CD14-positive monocyte (primary cell): ENCODE measurements at regions not wholly inside any gene's neighbourhood (a gene's known extent, or its start where the extent isn't known, plus 50 kb on each side); places are given as distances from the start of the nearest gene placed in this dataset.

Experiments used
- DNase-seq, 3 donors: peaks; one replicate each; pipeline ENCODE4 v3.0.0-alpha.2; 2011 to 2022
- H2AFZ ChIP-seq: 2 replicates; pipeline ENCODE4 v1.6.0; 2012; ENCODE audit warnings: mild to moderate bottlenecking, low read depth, low read length, inconsistent platforms; ENCODE audit not compliant: insufficient read depth, poor library complexity, severe bottlenecking
- H3K27ac ChIP-seq, 2 donors: 1 replicate in 1 of 2; 2 replicates in 1 of 2; pipeline ENCODE4 v1.5.1; 2012 to 2013; ENCODE audit warnings: low read length in 2 of 2, control low read depth in 1 of 2, inconsistent platforms in 1 of 2, low read depth in 1 of 2, mild to moderate bottlenecking in 1 of 2
- H3K27me3 ChIP-seq, 2 donors: one replicate each; pipeline versions ENCODE4 v1.6.0 to v1.6.1; 2011 to 2013; ENCODE audit warnings: low read length in 2 of 2; ENCODE audit not compliant: control insufficient read depth in 2 of 2, insufficient read depth in 2 of 2
- H3K36me3 ChIP-seq, 2 donors: replicated peaks in 1 of 2; 1 replicate in 1 of 2; 2 replicates in 1 of 2; pipeline versions ENCODE4 v1.5.1 to v1.6.1; 2012 to 2013; ENCODE audit warnings: low read length in 2 of 2, control low read depth in 1 of 2, inconsistent platforms in 1 of 2, mild to moderate bottlenecking in 1 of 2; ENCODE audit not compliant: insufficient read depth in 2 of 2, control insufficient read depth in 1 of 2
- H3K4me1 ChIP-seq, 2 donors: 1 replicate in 1 of 2; 2 replicates in 1 of 2; pipeline versions ENCODE4 v1.5.1 to v1.6.1; 2012 to 2013; ENCODE audit warnings: low read length in 2 of 2, control low read depth in 1 of 2, inconsistent platforms in 1 of 2, mild to moderate bottlenecking in 1 of 2, moderate library complexity in 1 of 2; ENCODE audit not compliant: insufficient read depth in 2 of 2, control insufficient read depth in 1 of 2
- H3K4me2 ChIP-seq: replicated peaks from 2 replicates; pipeline ENCODE3; 2012; ENCODE audit warnings: low read length, moderate library complexity, mild to moderate bottlenecking; ENCODE audit not compliant: poor library complexity, severe bottlenecking; ENCODE audit errors: extremely low read depth
- H3K4me3 ChIP-seq, 3 experiments: fragments of 200-600 bp in 1 of 3; sonication (generic) in 1 of 3; replicated peaks in 1 of 3; 1 replicate in 2 of 3; 2 replicates in 1 of 3; pipeline ENCODE4 v1.5.1; 2011 to 2013; ENCODE audit warnings: low read length in 3 of 3, mild to moderate bottlenecking in 3 of 3, control low read depth in 2 of 3, low read depth in 2 of 3, inconsistent platforms in 1 of 3, moderate library complexity in 1 of 3
- H3K79me2 ChIP-seq: 2 replicates; pipeline ENCODE4 v1.6.0; 2012; ENCODE audit warnings: mild to moderate bottlenecking, control low read depth, inconsistent platforms, low read length, moderate library complexity; ENCODE audit not compliant: insufficient read depth
- H3K9ac ChIP-seq: 2 replicates; pipeline ENCODE4 v1.6.0; 2017; ENCODE audit warnings: low read length, mild to moderate bottlenecking; ENCODE audit not compliant: insufficient read depth, poor library complexity, severe bottlenecking
- H3K9me3 ChIP-seq, 2 donors: replicated peaks in 1 of 2; 1 replicate in 1 of 2; 2 replicates in 1 of 2; pipeline versions ENCODE4 v1.5.1 to v1.6.1; 2012 to 2013; ENCODE audit warnings: low read length in 2 of 2, control low read depth in 1 of 2; ENCODE audit not compliant: control insufficient read depth in 1 of 2, insufficient read depth in 1 of 2
- H4K20me1 ChIP-seq: 2 replicates; pipeline ENCODE4 v1.6.0; 2012; ENCODE audit warnings: mild to moderate bottlenecking, low read length, control low read depth, moderate library complexity; ENCODE audit not compliant: insufficient read depth
- H3K27ac Mint-ChIP-seq, 7 donors: one replicate each; pipeline ENCODE4 v1.8.0; 2020; ENCODE audit warnings: mild to moderate bottlenecking in 7 of 7, mixed read lengths in 7 of 7, moderate library complexity in 6 of 7, inconsistent platforms in 2 of 7
- H3K27me3 Mint-ChIP-seq, 3 donors: one replicate each; pipeline ENCODE4 v1.8.0; 2021 to 2022; ENCODE audit warnings: low read depth in 3 of 3, mild to moderate bottlenecking in 3 of 3, mixed read lengths in 3 of 3, moderate library complexity in 3 of 3, inconsistent platforms in 1 of 3
- H3K36me3 Mint-ChIP-seq, 2 donors: one replicate each; pipeline ENCODE4 v1.8.0; 2020; ENCODE audit warnings: mixed read lengths in 2 of 2, inconsistent platforms in 1 of 2, mild to moderate bottlenecking in 1 of 2
- H3K4me1 Mint-ChIP-seq: one replicate; pipeline ENCODE4 v1.8.0; 2020; ENCODE audit warnings: mild to moderate bottlenecking, mixed read lengths
- H3K4me3 Mint-ChIP-seq, 2 donors: one replicate each; pipeline ENCODE4 v1.8.0; 2020; ENCODE audit warnings: mild to moderate bottlenecking in 2 of 2, mixed read lengths in 2 of 2, moderate library complexity in 1 of 2
- H3K9me3 Mint-ChIP-seq, 7 donors: one replicate each; pipeline ENCODE4 v1.8.0; 2020 to 2022; ENCODE audit warnings: mixed read lengths in 7 of 7, mild to moderate bottlenecking in 6 of 7, moderate library complexity in 6 of 7, inconsistent platforms in 2 of 7
- WGBS: methylation state at CpG from one replicate; pipeline ENCODE4 v1.1.5; 2013; ENCODE audit warnings: missing lambda C conversion rate; ENCODE audit not compliant: insufficient coverage; 5-methylcytosine and 5-hydroxymethylcytosine counted together
- intact Hi-C, 2 donors: fragments of 100-400 bp; cut with micrococcal nuclease; formaldehyde crosslinking; loops; one replicate each; pipeline versions ENCODE4 v1.15.0 to v1.15.1; 2023
- TF ChIP-seq, protein P1 (sequence below): fragments of 200-600 bp; IDR thresholded peaks from one replicate; pipeline ENCODE4 v1.8.0; 2022; ENCODE audit warnings: antibody characterized with exemption, mild to moderate bottlenecking

DNA sequence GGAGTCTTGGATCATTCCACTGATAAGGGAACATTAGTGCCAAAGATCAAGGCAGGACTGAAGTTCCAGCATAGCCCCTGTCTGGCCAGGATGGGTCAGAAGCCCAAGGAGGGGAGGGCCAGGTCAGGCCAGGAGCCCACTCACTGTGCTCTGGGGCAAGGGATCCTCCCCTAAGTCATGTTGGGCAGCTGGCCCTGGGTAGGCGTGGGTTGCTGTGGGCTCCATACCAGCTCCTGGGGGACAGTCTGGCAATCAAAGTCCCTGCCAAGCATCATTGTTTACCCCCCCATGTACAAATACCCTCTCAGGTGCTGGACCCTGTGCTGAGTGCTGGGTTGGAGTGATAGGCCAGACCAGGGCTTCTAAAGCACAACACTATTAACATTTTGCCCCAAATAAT lies 130.5 kb downstream of the IRX5 start:
- WGBS, result no CpG with 5 or more reads among the region's 1 CpG

DNA sequence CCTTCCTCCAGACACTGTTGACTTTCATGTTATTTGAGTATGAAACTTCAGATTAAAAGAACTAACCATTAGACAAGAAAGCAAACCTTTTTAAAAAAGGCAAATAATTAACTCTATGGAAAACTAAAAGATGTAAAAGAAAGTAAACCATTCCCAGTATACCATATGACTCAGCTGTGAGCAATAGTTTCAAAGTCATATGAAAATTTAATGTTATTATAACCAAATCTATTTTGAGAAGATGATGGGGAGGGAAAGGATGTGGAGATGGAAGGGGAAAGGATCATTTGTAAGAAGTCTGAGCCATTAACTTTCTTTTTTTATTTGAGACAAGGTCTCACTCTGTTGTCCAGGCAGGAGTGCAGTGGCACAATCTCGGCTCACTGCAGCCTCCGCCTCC lies 131.8 kb downstream of the IRX5 start:
- intact Hi-C loops, result no loop called here
- DNase-seq, result no peak
- no peak overlapping the region for H2AFZ ChIP-seq
- H3K9ac ChIP-seq, result no peak overlapping the region
- Mint-ChIP-seq H3K27me3 (peaks cover 18 to 29% (median 25%) of the 10 kb centered on the region in 3 donors), H3K4me3 (no peak overlapping the region), H3K9me3 (peaks cover 0 to 2% (median 0%) of the 10 kb centered on the region in 7 donors), H3K4me1 (no peaks in the 10 kb centered on the region), H3K36me3 (no peaks in the 10 kb centered on the region), H3K27ac (no peak overlapping the region)
- no peaks in the 10 kb centered on the region for H4K20me1 ChIP-seq
- peaks cover 7 to 18% of the 10 kb centered on the region in 2 donors for H3K27me3 ChIP-seq
- H3K36me3 ChIP-seq, result no peaks in the 10 kb centered on the region
- no peak overlapping the region for H3K27ac ChIP-seq
- no peaks in the 10 kb centered on the region for H3K79me2 ChIP-seq
- TF ChIP-seq, protein P1, sequence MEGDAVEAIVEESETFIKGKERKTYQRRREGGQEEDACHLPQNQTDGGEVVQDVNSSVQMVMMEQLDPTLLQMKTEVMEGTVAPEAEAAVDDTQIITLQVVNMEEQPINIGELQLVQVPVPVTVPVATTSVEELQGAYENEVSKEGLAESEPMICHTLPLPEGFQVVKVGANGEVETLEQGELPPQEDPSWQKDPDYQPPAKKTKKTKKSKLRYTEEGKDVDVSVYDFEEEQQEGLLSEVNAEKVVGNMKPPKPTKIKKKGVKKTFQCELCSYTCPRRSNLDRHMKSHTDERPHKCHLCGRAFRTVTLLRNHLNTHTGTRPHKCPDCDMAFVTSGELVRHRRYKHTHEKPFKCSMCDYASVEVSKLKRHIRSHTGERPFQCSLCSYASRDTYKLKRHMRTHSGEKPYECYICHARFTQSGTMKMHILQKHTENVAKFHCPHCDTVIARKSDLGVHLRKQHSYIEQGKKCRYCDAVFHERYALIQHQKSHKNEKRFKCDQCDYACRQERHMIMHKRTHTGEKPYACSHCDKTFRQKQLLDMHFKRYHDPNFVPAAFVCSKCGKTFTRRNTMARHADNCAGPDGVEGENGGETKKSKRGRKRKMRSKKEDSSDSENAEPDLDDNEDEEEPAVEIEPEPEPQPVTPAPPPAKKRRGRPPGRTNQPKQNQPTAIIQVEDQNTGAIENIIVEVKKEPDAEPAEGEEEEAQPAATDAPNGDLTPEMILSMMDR, result no peak
- H3K9me3 ChIP-seq, result peaks cover 0 to 4% of the 10 kb centered on the region in 2 donors
- 100% methylated on average over 2 of the region's 2 CpGs for WGBS
- no peak overlapping the region for H3K4me2 ChIP-seq
- H3K4me3 ChIP-seq, result no peak overlapping the region
- no peaks in the 10 kb centered on the region for H3K4me1 ChIP-seq

More for the DNA sequence above, 130.5 kb downstream of the IRX5 start:
- TF ChIP-seq, protein P1, result no peak
- H3K4me3 Mint-ChIP-seq, result no peak overlapping the region
- Histone ChIP-seq H3K4me1 (no peaks in the 10 kb centered on the region), H2AFZ (no peak overlapping the region), H3K9me3 (peaks cover 0 to 9% of the 10 kb centered on the region in 2 donors), H3K27ac (no peak overlapping the region), H4K20me1 (no peaks in the 10 kb centered on the region), H3K79me2 (no peaks in the 10 kb centered on the region), H3K36me3 (no peaks in the 10 kb centered on the region), H3K4me2 (no peak overlapping the region), H3K4me3 (no peak overlapping the region), H3K27me3 (peaks cover 20 to 31% of the 10 kb centered on the region in 2 donors), H3K9ac (no peak overlapping the region)
- H3K27me3 Mint-ChIP-seq, result peaks cover 31 to 42% (median 38%) of the 10 kb centered on the region in 3 donors
- H3K36me3 Mint-ChIP-seq, result no peaks in the 10 kb centered on the region
- H3K4me1 Mint-ChIP-seq, result no peaks in the 10 kb centered on the region
- H3K27ac Mint-ChIP-seq, result no peak overlapping the region
- H3K9me3 Mint-ChIP-seq, result peaks cover 0 to 8% (median 2%) of the 10 kb centered on the region in 7 donors
- no peak for DNase-seq
- intact Hi-C loops, result no loop called here
